SK-N-SH (cell line): ENCODE measurements at regions not wholly inside any gene's neighbourhood (a gene's known extent, or its start where the extent isn't known, plus 50 kb on each side); places are given as distances from the start of the nearest gene placed in this dataset.

Source experiments
- CTCF ChIA-PET: fragments of 300-600, 350-600 bp; formaldehyde crosslinking; extraction: SDS; loops from one replicate; lab custom pipeline; 2021; lab: Yijun Ruan, JAX
- POLR2A ChIA-PET: fragments of 350-600 bp; sonication (Branson Sonifier 250); formaldehyde crosslinking; extraction: SDS; loops from one replicate; lab custom pipeline; 2020; ENCODE audit warnings: antibody characterized with exemption, inconsistent platforms; lab: Yijun Ruan, JAX
- DNase-seq: peaks from one replicate; pipeline ENCODE4 v3.0.0; 2012
- H2AFZ ChIP-seq: fragments of 200-600 bp; sonication (generic); 2 replicates; pipeline ENCODE4 v1.8.1; 2016; ENCODE audit warnings: antibody characterized with exemption, mild to moderate bottlenecking, low read depth
- H3F3A ChIP-seq: fragments of 200-600 bp; sonication (generic); replicated peaks from 2 replicates; pipeline ENCODE3; 2016; ENCODE audit warnings: antibody characterized with exemption, mild to moderate bottlenecking; ENCODE audit not compliant: insufficient read depth
- H3K27ac ChIP-seq, 2 experiments: fragments of 200-500 bp in 1 of 2; fragments of 200-600 bp in 1 of 2; sonication (Bioruptor generic) in 1 of 2; sonication (generic), shearing (Covaris generic) in 1 of 2; 2 replicates each; pipeline versions ENCODE4 v1.5.1 to v1.6.1; 2014 to 2016; ENCODE audit warnings: low read depth in 2 of 2, inconsistent platforms in 1 of 2, low read length in 1 of 2, mild to moderate bottlenecking in 1 of 2, mixed read lengths in 1 of 2
- H3K27me3 ChIP-seq: fragments of 200-600 bp; sonication (generic), shearing (Covaris generic); 2 replicates; pipeline ENCODE4 v1.6.1; 2016; ENCODE audit warnings: mixed run types; ENCODE audit not compliant: insufficient read depth
- H3K36me3 ChIP-seq, 2 experiments: fragments of 200-500 bp in 1 of 2; fragments of 200-600 bp in 1 of 2; sonication (Bioruptor generic) in 1 of 2; sonication (generic) in 1 of 2; replicated peaks in 1 of 2; 2 replicates each; pipeline versions ENCODE3 to v1.5.1; 2014 to 2016; ENCODE audit warnings: low read length in 1 of 2, mild to moderate bottlenecking in 1 of 2; ENCODE audit not compliant: insufficient read depth in 2 of 2, control insufficient read depth in 1 of 2
- H3K4me1 ChIP-seq, 2 experiments: fragments of 200-500 bp in 1 of 2; fragments of 200-600 bp in 1 of 2; sonication (Bioruptor generic) in 1 of 2; sonication (generic), shearing (Covaris generic) in 1 of 2; 2 replicates each; pipeline versions ENCODE4 v1.5.1 to v1.6.1; 2014 to 2016; ENCODE audit warnings: low read depth in 1 of 2, low read length in 1 of 2, mixed run types in 1 of 2; ENCODE audit not compliant: insufficient read depth in 2 of 2, control insufficient read depth in 1 of 2
- H3K4me2 ChIP-seq: fragments of 200-600 bp; sonication (generic), shearing (Covaris generic); 2 replicates; pipeline ENCODE4 v1.6.1; 2017; ENCODE audit warnings: mixed run types
- H3K4me3 ChIP-seq, 2 experiments: fragments of 200-500 bp in 1 of 2; fragments of 200-600 bp in 1 of 2; sonication (Bioruptor generic) in 1 of 2; sonication (generic), shearing (Covaris generic) in 1 of 2; 2 replicates each; pipeline versions ENCODE4 v1.5.1 to v1.8.1; 2014 to 2016; ENCODE audit warnings: low read depth in 2 of 2, inconsistent platforms in 1 of 2, low read length in 1 of 2, mild to moderate bottlenecking in 1 of 2, mixed read lengths in 1 of 2, moderate library complexity in 1 of 2
- H3K79me2 ChIP-seq: fragments of 200-600 bp; sonication (generic); 2 replicates; pipeline ENCODE4 v1.8.1; 2017; ENCODE audit warnings: mild to moderate bottlenecking; ENCODE audit not compliant: insufficient read depth
- H3K9ac ChIP-seq: fragments of 200-600 bp; sonication (generic); 2 replicates; pipeline ENCODE4 v1.6.1; 2017; ENCODE audit warnings: mixed run types
- H3K9me2 ChIP-seq: fragments of 200-600 bp; sonication (generic); 2 replicates; pipeline ENCODE4 v1.6.1; 2017; ENCODE audit warnings: mixed run types
- H3K9me3 ChIP-seq: fragments of 200-600 bp; sonication (generic); 2 replicates; pipeline ENCODE4 v1.6.1; 2017; ENCODE audit warnings: mixed run types, mild to moderate bottlenecking, moderate library complexity
- H4K20me1 ChIP-seq: fragments of 200-600 bp; sonication (generic); 2 replicates; pipeline ENCODE4 v1.6.1; 2017; ENCODE audit warnings: mild to moderate bottlenecking, mixed run types; ENCODE audit not compliant: insufficient read depth
- EP300 ChIP-seq, 2 experiments: IDR thresholded peaks; 2 replicates each; pipeline versions ENCODE4 v1.4.0 to v1.6.1; 2012; ENCODE audit warnings: borderline replicate concordance in 1 of 2, low read depth in 1 of 2, low read length in 1 of 2
- EZH2phosphoT487 ChIP-seq: fragments of 200-600 bp; sonication (generic); IDR thresholded peaks from 2 replicates; pipeline ENCODE4 v1.6.1; 2017; ENCODE audit warnings: low read depth, mixed run types, mild to moderate bottlenecking, antibody characterized with exemption, moderate library complexity, borderline replicate concordance
- FOXJ3 ChIP-seq: sonication (generic); formaldehyde crosslinking; IDR thresholded peaks from 2 replicates; pipeline ENCODE4 v1.5.1; 2020; ENCODE audit warnings: mild to moderate bottlenecking, missing genetic modification reagents
- GABPA ChIP-seq: IDR thresholded peaks from 2 replicates; pipeline ENCODE4 v1.4.0; 2012; ENCODE audit warnings: low read depth, mild to moderate bottlenecking
- GATA2 ChIP-seq: sonication (generic); formaldehyde crosslinking; IDR thresholded peaks from 2 replicates; pipeline ENCODE4 v1.5.0; 2020; ENCODE audit warnings: mild to moderate bottlenecking, missing genetic modification reagents
- JUND ChIP-seq: IDR thresholded peaks from 2 replicates; pipeline ENCODE4 v1.4.0; 2012
- MEF2A ChIP-seq: IDR thresholded peaks from 2 replicates; pipeline ENCODE4 v1.4.0; 2012; ENCODE audit warnings: low read depth, borderline replicate concordance
- NRF1 ChIP-seq: IDR thresholded peaks from 2 replicates; pipeline ENCODE4 v1.6.1; 2012; ENCODE audit warnings: low read depth, mild to moderate bottlenecking, low read length
- POLR2AphosphoS5 ChIP-seq: IDR thresholded peaks from 2 replicates; pipeline ENCODE4 v1.6.1; 2012; ENCODE audit warnings: low read depth, low read length
- RXRA ChIP-seq: IDR thresholded peaks from 2 replicates; pipeline ENCODE4 v1.4.0; 2012; ENCODE audit warnings: low read depth, mild to moderate bottlenecking, borderline replicate concordance
- SIN3A ChIP-seq: IDR thresholded peaks from 2 replicates; pipeline ENCODE4 v1.6.1; 2012; ENCODE audit warnings: low read depth, mild to moderate bottlenecking, low read length, moderate library complexity, borderline replicate concordance
- TAF1 ChIP-seq: IDR thresholded peaks from 2 replicates; pipeline ENCODE4 v1.6.1; 2012; ENCODE audit warnings: low read depth, mild to moderate bottlenecking, low read length, moderate library complexity, borderline replicate concordance
- TCF12 ChIP-seq: IDR thresholded peaks from 2 replicates; pipeline ENCODE4 v1.4.0; 2012
- YY1 ChIP-seq: IDR thresholded peaks from 2 replicates; pipeline ENCODE4 v1.4.0; 2012; ENCODE audit warnings: low read depth, mild to moderate bottlenecking
- WGBS: methylation state at CpG from one replicate; pipeline ENCODE4 v1.1.6; 2017; ENCODE audit warnings: low lambda C conversion rate; 5-methylcytosine and 5-hydroxymethylcytosine counted together
- TF ChIP-seq, protein P1 (sequence below): IDR thresholded peaks from 2 replicates; pipeline ENCODE4; 2012
- TF ChIP-seq, protein P2 (sequence below): IDR thresholded peaks from 2 replicates; pipeline ENCODE4 v1.4.0; 2012; ENCODE audit warnings: low read depth, borderline replicate concordance
- TF ChIP-seq, protein P3 (sequence below): fragments of 200-600 bp; sonication (generic); IDR thresholded peaks from 2 replicates; pipeline ENCODE4 v1.6.1; 2017; ENCODE audit warnings: antibody characterized with exemption, mild to moderate bottlenecking, moderate library complexity
- TF ChIP-seq, protein P4 (sequence below): fragments of 150-350 bp; IDR thresholded peaks from 2 replicates; pipeline ENCODE4 v1.6.1; 2016; ENCODE audit warnings: mild to moderate bottlenecking, low read depth, low read length

DNA sequence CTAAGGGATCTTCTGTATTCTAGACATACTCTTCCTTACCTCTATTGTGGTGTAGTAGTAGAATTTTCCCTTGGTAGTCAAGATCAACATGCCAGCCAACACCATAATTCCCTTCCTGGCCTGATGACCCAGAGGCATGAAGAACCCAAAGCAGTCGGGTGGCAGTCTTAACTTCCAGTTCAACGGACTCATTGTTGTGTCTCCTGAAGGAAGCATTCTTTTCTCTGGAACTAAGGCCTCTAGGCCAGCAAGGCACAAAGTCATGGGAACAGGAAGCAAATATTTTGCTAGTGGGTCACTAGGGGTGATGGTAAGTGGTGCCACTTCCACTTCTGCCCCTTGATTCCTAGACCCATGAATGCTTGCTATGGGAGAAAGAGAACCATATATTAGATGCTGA, 55.2 kb upstream of the DAPK1 start:
- no peaks in the 10 kb centered on the region for H3F3A ChIP-seq

DNA sequence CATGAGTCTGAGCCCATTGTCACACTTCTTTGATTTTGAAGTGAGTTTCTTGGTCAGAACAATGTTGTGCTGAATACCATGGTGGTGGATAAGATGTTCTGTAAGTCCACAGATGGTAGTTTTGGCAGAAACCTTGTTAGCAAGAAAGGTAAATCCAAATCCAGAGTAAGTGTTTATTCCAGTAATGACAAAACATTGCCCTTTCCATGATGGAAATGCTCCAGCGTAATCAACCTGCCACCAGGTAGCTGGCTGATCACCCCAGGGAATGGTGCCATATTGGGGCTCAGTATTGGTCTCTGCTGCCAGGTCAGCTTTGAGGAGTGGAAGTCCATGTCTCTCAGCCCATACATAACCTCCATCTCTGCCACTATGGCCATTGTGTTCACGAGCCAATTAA, 54.7 kb upstream of the DAPK1 start:
- no peak overlapping the region for H3K27ac ChIP-seq
- H3K4me1 ChIP-seq = peaks cover 0 to 6% of the 10 kb centered on the region in 2 experiments; a peak in 1 of 4 replicates
- no peak for DNase-seq
- H3K79me2 ChIP-seq = no peaks in the 10 kb centered on the region
- WGBS = 46% methylated on average over 2 of the region's 2 CpGs
- no peaks in the 10 kb centered on the region for H3K27me3 ChIP-seq
- H4K20me1 ChIP-seq = no peaks in the 10 kb centered on the region
- no peak for TF ChIP-seq EZH2phosphoT487
- TF ChIP-seq, protein P1, sequence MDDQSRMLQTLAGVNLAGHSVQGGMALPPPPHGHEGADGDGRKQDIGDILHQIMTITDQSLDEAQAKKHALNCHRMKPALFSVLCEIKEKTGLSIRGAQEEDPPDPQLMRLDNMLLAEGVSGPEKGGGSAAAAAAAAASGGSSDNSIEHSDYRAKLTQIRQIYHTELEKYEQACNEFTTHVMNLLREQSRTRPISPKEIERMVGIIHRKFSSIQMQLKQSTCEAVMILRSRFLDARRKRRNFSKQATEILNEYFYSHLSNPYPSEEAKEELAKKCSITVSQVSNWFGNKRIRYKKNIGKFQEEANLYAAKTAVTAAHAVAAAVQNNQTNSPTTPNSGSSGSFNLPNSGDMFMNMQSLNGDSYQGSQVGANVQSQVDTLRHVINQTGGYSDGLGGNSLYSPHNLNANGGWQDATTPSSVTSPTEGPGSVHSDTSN = no peak
- no peak for TF ChIP-seq GABPA
- no peak for TF ChIP-seq SIN3A
- TF ChIP-seq TCF12 = no peak
- TF ChIP-seq, protein P2, sequence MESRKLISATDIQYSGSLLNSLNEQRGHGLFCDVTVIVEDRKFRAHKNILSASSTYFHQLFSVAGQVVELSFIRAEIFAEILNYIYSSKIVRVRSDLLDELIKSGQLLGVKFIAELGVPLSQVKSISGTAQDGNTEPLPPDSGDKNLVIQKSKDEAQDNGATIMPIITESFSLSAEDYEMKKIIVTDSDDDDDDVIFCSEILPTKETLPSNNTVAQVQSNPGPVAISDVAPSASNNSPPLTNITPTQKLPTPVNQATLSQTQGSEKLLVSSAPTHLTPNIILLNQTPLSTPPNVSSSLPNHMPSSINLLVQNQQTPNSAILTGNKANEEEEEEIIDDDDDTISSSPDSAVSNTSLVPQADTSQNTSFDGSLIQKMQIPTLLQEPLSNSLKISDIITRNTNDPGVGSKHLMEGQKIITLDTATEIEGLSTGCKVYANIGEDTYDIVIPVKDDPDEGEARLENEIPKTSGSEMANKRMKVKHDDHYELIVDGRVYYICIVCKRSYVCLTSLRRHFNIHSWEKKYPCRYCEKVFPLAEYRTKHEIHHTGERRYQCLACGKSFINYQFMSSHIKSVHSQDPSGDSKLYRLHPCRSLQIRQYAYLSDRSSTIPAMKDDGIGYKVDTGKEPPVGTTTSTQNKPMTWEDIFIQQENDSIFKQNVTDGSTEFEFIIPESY = no peak
- no peak for TF ChIP-seq POLR2AphosphoS5
- no peak for TF ChIP-seq FOXJ3 (CRISPR knock-in tag)
- no peak for TF ChIP-seq TAF1
- TF ChIP-seq, protein P3, sequence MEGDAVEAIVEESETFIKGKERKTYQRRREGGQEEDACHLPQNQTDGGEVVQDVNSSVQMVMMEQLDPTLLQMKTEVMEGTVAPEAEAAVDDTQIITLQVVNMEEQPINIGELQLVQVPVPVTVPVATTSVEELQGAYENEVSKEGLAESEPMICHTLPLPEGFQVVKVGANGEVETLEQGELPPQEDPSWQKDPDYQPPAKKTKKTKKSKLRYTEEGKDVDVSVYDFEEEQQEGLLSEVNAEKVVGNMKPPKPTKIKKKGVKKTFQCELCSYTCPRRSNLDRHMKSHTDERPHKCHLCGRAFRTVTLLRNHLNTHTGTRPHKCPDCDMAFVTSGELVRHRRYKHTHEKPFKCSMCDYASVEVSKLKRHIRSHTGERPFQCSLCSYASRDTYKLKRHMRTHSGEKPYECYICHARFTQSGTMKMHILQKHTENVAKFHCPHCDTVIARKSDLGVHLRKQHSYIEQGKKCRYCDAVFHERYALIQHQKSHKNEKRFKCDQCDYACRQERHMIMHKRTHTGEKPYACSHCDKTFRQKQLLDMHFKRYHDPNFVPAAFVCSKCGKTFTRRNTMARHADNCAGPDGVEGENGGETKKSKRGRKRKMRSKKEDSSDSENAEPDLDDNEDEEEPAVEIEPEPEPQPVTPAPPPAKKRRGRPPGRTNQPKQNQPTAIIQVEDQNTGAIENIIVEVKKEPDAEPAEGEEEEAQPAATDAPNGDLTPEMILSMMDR = no peak
- TF ChIP-seq JUND = no peak
- no peak for TF ChIP-seq GATA2 (CRISPR knock-in tag)
- TF ChIP-seq NRF1 = no peak
- no peak for TF ChIP-seq RXRA
- ChIA-PET CTCF (interaction anchor here (0.9 kb wide), 1 partner anchor 45 kb away, joined by 3 read pairs; no protein-coding TSS in a partner anchor), POLR2A (no interaction called here)
- H3K9me2 ChIP-seq = no peaks in the 10 kb centered on the region
- no peak overlapping the region for H3K4me3 ChIP-seq
- no peaks in the 10 kb centered on the region for H3K36me3 ChIP-seq
- no peak overlapping the region for H2AFZ ChIP-seq
- no peaks in the 10 kb centered on the region for H3F3A ChIP-seq
- no peak overlapping the region for H3K9ac ChIP-seq
- H3K4me2 ChIP-seq = no peak overlapping the region
- no peaks in the 10 kb centered on the region for H3K9me3 ChIP-seq

More for the DNA sequence above, 55.2 kb upstream of the DAPK1 start:
- Histone ChIP-seq H3K27me3 (no peaks in the 10 kb centered on the region), H3K9me2 (no peaks in the 10 kb centered on the region), H3K9me3 (no peaks in the 10 kb centered on the region), H3K4me2 (no peak overlapping the region), H2AFZ (no peak overlapping the region), H3K27ac (no peak overlapping the region), H3K36me3 (no peaks in the 10 kb centered on the region), H3K79me2 (no peaks in the 10 kb centered on the region), H3K4me3 (no peak overlapping the region), H4K20me1 (no peaks in the 10 kb centered on the region), H3K4me1 (peaks cover 0 to under 1% of the 10 kb centered on the region in 2 experiments; a peak in 1 of 4 replicates), H3K9ac (no peak overlapping the region)
- WGBS = 35% methylated on average over 2 of the region's 2 CpGs
- DNase-seq = no peak
- ChIA-PET CTCF (no interaction called here), POLR2A (no interaction called here)
- no peak for TF ChIP-seq YY1
- TF ChIP-seq, protein P3 = no peak
- no peak for TF ChIP-seq RXRA
- TF ChIP-seq EZH2phosphoT487 = no peak
- TF ChIP-seq SIN3A = no peak
- no peak for TF ChIP-seq EP300 (IDR thresholded peaks at IDR 0.05; ENCODE audit: borderline replicate concordance in 1 of 2, low read depth in 1 of 2, low read length in 1 of 2)
- no peak for TF ChIP-seq TCF12
- no peak for TF ChIP-seq MEF2A
- TF ChIP-seq JUND = no peak
- TF ChIP-seq, protein P4, sequence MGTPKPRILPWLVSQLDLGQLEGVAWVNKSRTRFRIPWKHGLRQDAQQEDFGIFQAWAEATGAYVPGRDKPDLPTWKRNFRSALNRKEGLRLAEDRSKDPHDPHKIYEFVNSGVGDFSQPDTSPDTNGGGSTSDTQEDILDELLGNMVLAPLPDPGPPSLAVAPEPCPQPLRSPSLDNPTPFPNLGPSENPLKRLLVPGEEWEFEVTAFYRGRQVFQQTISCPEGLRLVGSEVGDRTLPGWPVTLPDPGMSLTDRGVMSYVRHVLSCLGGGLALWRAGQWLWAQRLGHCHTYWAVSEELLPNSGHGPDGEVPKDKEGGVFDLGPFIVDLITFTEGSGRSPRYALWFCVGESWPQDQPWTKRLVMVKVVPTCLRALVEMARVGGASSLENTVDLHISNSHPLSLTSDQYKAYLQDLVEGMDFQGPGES = no peak
